ENCODE measurements at regions not wholly inside any gene's neighbourhood (a gene's known extent, or its start where the extent isn't known, plus 50 kb on each side); places are given as distances from the start of the nearest gene placed in this dataset.
A peak's percentile ranks its signal among the peaks of the same experiment; 100 is the strongest.
"Not testable (repeated sequence)": the region's sequence is repeated elsewhere in the genome, so short reads cannot be mapped to it uniquely, and the experiment has no call there.

- peak; percentile 95 for DNase-seq
Measured at GRCh38 chr6:26234421-26235301, 130.3 kb upstream of the BTN3A2 start.

GRCh38 chr6:26235302-26235670 is 129.7 kb upstream of the BTN3A2 start:
- peak; percentile 48 for DNase-seq

GRCh38 chr6:26239415-26239814 is 125.6 kb upstream of the BTN3A2 start:
- DNase-seq, result not testable (repeated sequence)

GRCh38 chr6:26240157-26241032 is 124.6 kb upstream of the BTN3A2 start:
- DNase-seq, result peak; percentile 98

GRCh38 chr6:26241033-26241895 is 123.7 kb upstream of the BTN3A2 start:
- DNase-seq, result peak; percentile 88

GRCh38 chr6:26243132-26243531 is 121.9 kb upstream of the BTN3A2 start:
- no peak for DNase-seq

- peak; percentile 13 for DNase-seq
Measured at GRCh38 chr6:26243752-26244151, 121.2 kb upstream of the BTN3A2 start.

GRCh38 chr6:26246058-26246457 is 118.9 kb upstream of the BTN3A2 start:
- DNase-seq, result no peak

- DNase-seq, result no peak
Measured at GRCh38 chr6:26246553-26246952, 118.4 kb upstream of the BTN3A2 start.

- no peak for DNase-seq
Measured at GRCh38 chr6:26249707-26249956, 115.4 kb upstream of the BTN3A2 start.

GRCh38 chr6:26249957-26250697 is 114.9 kb upstream of the BTN3A2 start:
- peak; percentile 90 for DNase-seq

GRCh38 chr6:26250698-26251044 is 114.3 kb upstream of the BTN3A2 start:
- DNase-seq, result no peak

GRCh38 chr6:26251354-26252076 is 113.5 kb upstream of the BTN3A2 start:
- DNase-seq, result peak; percentile 96

GRCh38 chr6:26252077-26252472 is 112.9 kb upstream of the BTN3A2 start:
- no peak for DNase-seq

GRCh38 chr6:26254724-26255123 is 110.3 kb upstream of the BTN3A2 start:
- no peak for DNase-seq

GRCh38 chr6:26257272-26257671 is 107.7 kb upstream of the BTN3A2 start:
- DNase-seq, result no peak

GRCh38 chr6:26258212-26258977 is 106.6 kb upstream of the BTN3A2 start:
- no peak for DNase-seq

GRCh38 chr6:26260110-26260637 is 104.8 kb upstream of the BTN3A2 start:
- no peak for DNase-seq

- no peak for DNase-seq
Measured at GRCh38 chr6:26260725-26261490, 104.1 kb upstream of the BTN3A2 start.

- no peak for DNase-seq
Measured at GRCh38 chr6:26264547-26264946, 100.5 kb upstream of the BTN3A2 start.
